PC-3 (cell line): ENCODE measurements at regions not wholly inside any gene's neighbourhood (a gene's known extent, or its start where the extent isn't known, plus 50 kb on each side); places are given as distances from the start of the nearest gene placed in this dataset.

Experiments
- CTCF ChIP-seq: fragments of 300-600 bp; sonication (generic); conservative IDR thresholded peaks from 2 replicates; pipeline ENCODE4 v1.5.1; 2017; ENCODE audit warnings: antibody characterized with exemption, low read depth, mild to moderate bottlenecking, low read length
- EZH2 ChIP-seq: fragments of 300-600 bp; sonication (generic); IDR thresholded peaks from one replicate; pipeline ENCODE4 v1.6.1; 2017; ENCODE audit warnings: antibody characterized with exemption, mild to moderate bottlenecking, low read length; ENCODE audit not compliant: unreplicated experiment
- EZH2phosphoT487 ChIP-seq: fragments of 300-600 bp; sonication (generic); IDR thresholded peaks from 2 replicates; pipeline ENCODE4 v1.6.1; 2018; ENCODE audit warnings: mild to moderate bottlenecking, antibody characterized with exemption, low read length, borderline replicate concordance

- TF ChIP-seq CTCF (no peak), EZH2 (no peak), EZH2phosphoT487 (no peak)
Observed at GRCh38 chr1:82116105-82116504, 315.4 kb downstream of the ADGRL2 start.
